Astrocyte (in vitro differentiated cells and primary cell): ENCODE measurements at regions not wholly inside any gene's neighbourhood (a gene's known extent, or its start where the extent isn't known, plus 50 kb on each side); places are given as distances from the start of the nearest gene placed in this dataset.
A peak's percentile ranks its signal among the peaks of the same experiment; 100 is the strongest.

Source experiments
- DNase-seq: peaks from one replicate; pipeline ENCODE4 v3.0.0-alpha.2; 2010; ENCODE audit warnings: low read depth
- FAIRE-seq: peaks from 2 replicates; lab custom pipeline; 2011; peaks lifted over from hg19 to GRCh38; lab: Jason Lieb, UNC
- H2AFZ ChIP-seq: 2 replicates; pipeline ENCODE4 v1.6.0; 2012; ENCODE audit warnings: low read depth, low read length, inconsistent platforms
- H3K27ac ChIP-seq: 2 replicates; pipeline ENCODE4 v1.5.1; 2011; ENCODE audit warnings: low read depth, low read length, inconsistent platforms
- H3K27me3 ChIP-seq: 2 replicates; pipeline ENCODE4 v1.6.0; 2011; ENCODE audit warnings: low read length, inconsistent platforms; ENCODE audit not compliant: insufficient read depth
- H3K36me3 ChIP-seq: 2 replicates; pipeline ENCODE4 v1.5.1; 2011; ENCODE audit warnings: low read length, inconsistent platforms; ENCODE audit not compliant: insufficient read depth
- H3K4me1 ChIP-seq: 2 replicates; pipeline ENCODE4 v1.5.1; 2011; ENCODE audit warnings: low read length, inconsistent platforms; ENCODE audit not compliant: insufficient read depth
- H3K4me2 ChIP-seq: 2 replicates; pipeline ENCODE4 v1.6.0; 2012; ENCODE audit warnings: low read length, inconsistent platforms
- H3K4me3 ChIP-seq: 2 replicates; pipeline ENCODE4 v1.5.1; 2011; ENCODE audit warnings: low read depth, mild to moderate bottlenecking, low read length, inconsistent platforms; ENCODE audit not compliant: insufficient read depth
- H3K79me2 ChIP-seq: 2 replicates; pipeline ENCODE4 v1.6.0; 2012; ENCODE audit warnings: mild to moderate bottlenecking, low read length, inconsistent platforms; ENCODE audit not compliant: insufficient read depth
- H3K9ac ChIP-seq: 2 replicates; pipeline ENCODE4 v1.6.0; 2012; ENCODE audit warnings: mild to moderate bottlenecking, low read length, inconsistent platforms
- H3K9me3 ChIP-seq: 2 replicates; pipeline ENCODE4 v1.5.1; 2012; ENCODE audit warnings: low read depth, mild to moderate bottlenecking, low read length, inconsistent platforms; ENCODE audit not compliant: insufficient read depth
- H4K20me1 ChIP-seq: 2 replicates; pipeline ENCODE4 v1.6.0; 2012; ENCODE audit warnings: low read length, inconsistent platforms; ENCODE audit not compliant: insufficient read depth
- H3K27ac Mint-ChIP-seq: one replicate; pipeline ENCODE4 v1.8.0; 2021; ENCODE audit warnings: mild to moderate bottlenecking, mixed read lengths; ENCODE audit not compliant: unreplicated experiment
- H3K27me3 Mint-ChIP-seq: one replicate; pipeline ENCODE4 v1.8.0; 2021; ENCODE audit warnings: low read depth, mixed read lengths; ENCODE audit not compliant: unreplicated experiment
- H3K36me3 Mint-ChIP-seq: one replicate; pipeline ENCODE4 v1.8.0; 2021; ENCODE audit warnings: low read depth, mixed read lengths; ENCODE audit not compliant: unreplicated experiment
- H3K4me1 Mint-ChIP-seq: one replicate; pipeline ENCODE4 v1.8.0; 2021; ENCODE audit warnings: low read depth, mixed read lengths; ENCODE audit not compliant: unreplicated experiment
- H3K4me3 Mint-ChIP-seq: one replicate; pipeline ENCODE4 v1.8.0; 2021; ENCODE audit warnings: mild to moderate bottlenecking, moderate library complexity, mixed read lengths; ENCODE audit not compliant: unreplicated experiment
- H3K9me3 Mint-ChIP-seq: one replicate; pipeline ENCODE4 v1.8.0; 2021; ENCODE audit warnings: mild to moderate bottlenecking, mixed read lengths; ENCODE audit not compliant: unreplicated experiment
- CTCF ChIP-seq: IDR thresholded peaks from 2 replicates; pipeline ENCODE4 v1.5.1; 2011; ENCODE audit warnings: low read depth, mild to moderate bottlenecking, inconsistent platforms, low read length, moderate library complexity; ENCODE audit not compliant: insufficient read depth
- EZH2 ChIP-seq: IDR thresholded peaks from 2 replicates; pipeline ENCODE4 v1.6.1; 2012; ENCODE audit warnings: mild to moderate bottlenecking, low read length, inconsistent platforms; ENCODE audit not compliant: insufficient read depth

- H3K79me2 ChIP-seq: no peaks in the 10 kb centered on the region
- DNase-seq (peak; percentile 71), FAIRE-seq (no peak)
- Mint-ChIP-seq H3K9me3 (no peaks in the 10 kb centered on the region), H3K27ac (no peak overlapping the region), H3K36me3 (no peaks in the 10 kb centered on the region), H3K4me3 (no peak overlapping the region), H3K4me1 (no peaks in the 10 kb centered on the region), H3K27me3 (no peaks in the 10 kb centered on the region)
- no peaks in the 10 kb centered on the region for H3K27me3 ChIP-seq
- no peaks in the 10 kb centered on the region for H4K20me1 ChIP-seq
- H3K9me3 ChIP-seq: no peaks in the 10 kb centered on the region
- H3K4me3 ChIP-seq: peak overlapping the region; percentile 41
- H2AFZ ChIP-seq: peak overlapping the region; percentile 57
- H3K4me1 ChIP-seq: no peaks in the 10 kb centered on the region
- no peak overlapping the region for H3K27ac ChIP-seq
- peak overlapping the region; percentile 22 for H3K9ac ChIP-seq
- H3K4me2 ChIP-seq: peak overlapping the region; percentile 69
- TF ChIP-seq EZH2: no peak
- TF ChIP-seq CTCF: no peak
- no peaks in the 10 kb centered on the region for H3K36me3 ChIP-seq
Measured at GRCh38 chr4:124903995-124904722, 191.6 kb upstream of the ANKRD50 start.

- TF ChIP-seq CTCF: no peak
- no peak for TF ChIP-seq EZH2
- no peak overlapping the region for H3K9ac ChIP-seq
- H3K4me1 ChIP-seq: no peaks in the 10 kb centered on the region
- no peak overlapping the region for H3K4me2 ChIP-seq
- DNase-seq: no peak
- Mint-ChIP-seq H3K36me3 (no peaks in the 10 kb centered on the region), H3K27ac (no peak overlapping the region), H3K4me3 (no peak overlapping the region), H3K27me3 (no peaks in the 10 kb centered on the region), H3K9me3 (no peaks in the 10 kb centered on the region), H3K4me1 (no peaks in the 10 kb centered on the region)
- no peaks in the 10 kb centered on the region for H3K36me3 ChIP-seq
- H3K27me3 ChIP-seq: no peaks in the 10 kb centered on the region
- no peaks in the 10 kb centered on the region for H3K9me3 ChIP-seq
- FAIRE-seq: no peak
- no peaks in the 10 kb centered on the region for H3K79me2 ChIP-seq
- no peak overlapping the region for H3K27ac ChIP-seq
- H4K20me1 ChIP-seq: no peaks in the 10 kb centered on the region
- no peak overlapping the region for H2AFZ ChIP-seq
- H3K4me3 ChIP-seq: no peak overlapping the region
Measured at GRCh38 chr4:124902001-124902515, 189.5 kb upstream of the ANKRD50 start.

DNA sequence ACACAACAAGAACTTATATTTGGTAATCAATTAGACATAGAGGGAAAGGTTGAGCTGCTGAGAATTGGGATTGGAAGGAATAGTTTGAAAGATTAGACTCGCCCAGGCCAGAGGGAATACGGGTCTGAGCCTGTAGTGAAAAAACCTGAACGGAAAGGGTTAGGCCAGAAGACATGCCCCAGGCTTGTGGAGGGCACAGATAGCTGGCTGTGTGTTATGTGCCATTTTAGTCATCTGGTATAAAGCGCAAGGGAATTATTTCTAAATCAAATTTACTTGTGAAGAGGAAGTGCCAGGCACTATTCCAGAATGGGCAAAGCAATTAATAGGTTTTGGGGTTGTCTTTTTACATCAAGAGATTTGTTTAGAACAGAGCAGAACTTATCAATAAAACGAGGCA is 187.5 kb upstream of the ANKRD50 start:
- Histone ChIP-seq H2AFZ (no peak overlapping the region), H4K20me1 (no peaks in the 10 kb centered on the region), H3K79me2 (no peaks in the 10 kb centered on the region), H3K36me3 (no peaks in the 10 kb centered on the region), H3K4me3 (no peak overlapping the region), H3K4me2 (no peak overlapping the region), H3K27me3 (no peaks in the 10 kb centered on the region), H3K9ac (no peak overlapping the region), H3K27ac (no peak overlapping the region), H3K4me1 (no peaks in the 10 kb centered on the region), H3K9me3 (no peaks in the 10 kb centered on the region)
- no peaks in the 10 kb centered on the region for H3K9me3 Mint-ChIP-seq
- H3K27me3 Mint-ChIP-seq: no peaks in the 10 kb centered on the region
- no peak overlapping the region for H3K4me3 Mint-ChIP-seq
- DNase-seq (no peak), FAIRE-seq (no peak)
- no peak overlapping the region for H3K27ac Mint-ChIP-seq
- TF ChIP-seq CTCF (no peak), EZH2 (no peak)
- H3K36me3 Mint-ChIP-seq: no peaks in the 10 kb centered on the region
- H3K4me1 Mint-ChIP-seq: no peaks in the 10 kb centered on the region
